BJ (cell line): ENCODE measurements at regions not wholly inside any gene's neighbourhood (a gene's known extent, or its start where the extent isn't known, plus 50 kb on each side); places are given as distances from the start of the nearest gene placed in this dataset.

ENCODE experiments used
- CTCF ChIA-PET: fragments of 350-600 bp; formaldehyde crosslinking; extraction: SDS; loops from one replicate; lab custom pipeline; 2021; ENCODE audit warnings: antibody characterized with exemption, inconsistent platforms; lab: Yijun Ruan, JAX
- POLR2A ChIA-PET: fragments of 300-600 bp; sonication (Branson Sonifier 250); formaldehyde crosslinking; extraction: SDS; loops from one replicate; lab custom pipeline; 2021; ENCODE audit warnings: antibody characterized with exemption; lab: Charles Lee
- DNase-seq: peaks from one replicate; pipeline ENCODE4 v3.0.0-alpha.2; 2011; ENCODE audit warnings: low read depth
- H3K27me3 ChIP-seq: 2 replicates; pipeline ENCODE4 v1.6.0; 2011; ENCODE audit warnings: low read length; ENCODE audit not compliant: control insufficient read depth, insufficient read depth
- H3K36me3 ChIP-seq: 2 replicates; pipeline ENCODE4 v1.5.1; 2011; ENCODE audit warnings: low read length; ENCODE audit not compliant: control insufficient read depth, insufficient read depth
- H3K4me3 ChIP-seq: 2 replicates; pipeline ENCODE4 v1.5.1; 2011; ENCODE audit warnings: low read depth, mild to moderate bottlenecking, control low read depth, low read length
- CTCF ChIP-seq: IDR thresholded peaks from 2 replicates; pipeline ENCODE4 v1.5.1; 2011; ENCODE audit warnings: low read depth, mild to moderate bottlenecking, control low read depth, inconsistent platforms, low read length, moderate library complexity; ENCODE audit not compliant: insufficient read depth

GRCh38 chr5:169458221-169458620 is 125.4 kb upstream of the SPDL1 start:
- CTCF ChIA-PET = interaction anchor here (0.8 to 1.2 kb wide), 2 partner anchors 10 to 12 kb away, joined by 3 read pairs; no protein-coding TSS in a partner anchor
- no peaks in the 10 kb centered on the region for H3K36me3 ChIP-seq
- no peak overlapping the region for H3K4me3 ChIP-seq
- TF ChIP-seq CTCF = no peak
- POLR2A ChIA-PET = no interaction called here
- no peaks in the 10 kb centered on the region for H3K27me3 ChIP-seq
- DNase-seq = no peak

GRCh38 chr5:169450464-169450863 is 133.1 kb upstream of the SPDL1 start:
- H3K27me3 ChIP-seq = no peaks in the 10 kb centered on the region
- H3K4me3 ChIP-seq = no peak overlapping the region
- TF ChIP-seq CTCF = no peak
- ChIA-PET POLR2A (no interaction called here), CTCF (no interaction called here)
- DNase-seq = no peak
- H3K36me3 ChIP-seq = no peaks in the 10 kb centered on the region

- no peak for DNase-seq
- Histone ChIP-seq H3K4me3 (no peak overlapping the region), H3K27me3 (no peaks in the 10 kb centered on the region), H3K36me3 (no peaks in the 10 kb centered on the region)
- POLR2A ChIA-PET = no interaction called here
- TF ChIP-seq CTCF = no peak
- CTCF ChIA-PET = no interaction called here
Observed at GRCh38 chr5:169448826-169449225, 134.7 kb upstream of the SPDL1 start.

- CTCF ChIA-PET = no interaction called here
- no peak for TF ChIP-seq CTCF
- no peak for DNase-seq
- Histone ChIP-seq H3K4me3 (no peak overlapping the region), H3K36me3 (no peaks in the 10 kb centered on the region), H3K27me3 (no peaks in the 10 kb centered on the region; the same call in 1 of the 2 replicates)
- POLR2A ChIA-PET = no interaction called here
Observed at GRCh38 chr5:169445191-169445590, 138.4 kb upstream of the SPDL1 start.

- no peak overlapping the region for H3K4me3 ChIP-seq
- no peaks in the 10 kb centered on the region for H3K36me3 ChIP-seq
- no peak for TF ChIP-seq CTCF
- DNase-seq = no peak
- CTCF ChIA-PET = no interaction called here
- H3K27me3 ChIP-seq = no peaks in the 10 kb centered on the region; the same call in 1 of the 2 replicates
- POLR2A ChIA-PET = no interaction called here
Observed at GRCh38 chr5:169442913-169443784, 140.4 kb upstream of the SPDL1 start.
